Ectodermal cell (in vitro differentiated cells): ENCODE measurements at regions not wholly inside any gene's neighbourhood (a gene's known extent, or its start where the extent isn't known, plus 50 kb on each side); places are given as distances from the start of the nearest gene placed in this dataset.

ENCODE experiments used
- H3K27ac ChIP-seq: 2 replicates; pipeline ENCODE4 v1.7.0; 2013; ENCODE audit warnings: mild to moderate bottlenecking, low read depth, low read length; ENCODE audit not compliant: insufficient read depth, poor library complexity, severe bottlenecking
- H3K27me3 ChIP-seq: 2 replicates; pipeline ENCODE4 v1.7.0; 2013; ENCODE audit warnings: mild to moderate bottlenecking, low read length; ENCODE audit not compliant: insufficient read depth, control insufficient read depth, poor library complexity, severe bottlenecking
- H3K36me3 ChIP-seq: one replicate; pipeline ENCODE4 v1.7.0; 2013; ENCODE audit warnings: low read length; ENCODE audit not compliant: control insufficient read depth, insufficient read depth
- H3K4me1 ChIP-seq: one replicate; pipeline ENCODE4 v1.7.0; 2013; ENCODE audit warnings: low read length; ENCODE audit not compliant: control insufficient read depth, insufficient read depth
- H3K4me3 ChIP-seq: 2 replicates; pipeline ENCODE4 v1.7.0; 2013; ENCODE audit warnings: low read depth, low read length, control low read depth; ENCODE audit not compliant: insufficient read depth
- H3K9me3 ChIP-seq: 2 replicates; pipeline ENCODE4 v1.7.0; 2013; ENCODE audit warnings: mild to moderate bottlenecking, low read length, moderate library complexity; ENCODE audit not compliant: control insufficient read depth
- WGBS, 2 experiments: methylation state at CpG; one replicate each; pipeline ENCODE4 v1.1.7; 2013; ENCODE audit warnings: missing lambda C conversion rate in 2 of 2; 5-methylcytosine and 5-hydroxymethylcytosine counted together

GRCh38 chr11:115921986-115922385, 417.8 kb upstream of the CADM1 start:
- Histone ChIP-seq H3K4me3 (no peak overlapping the region), H3K27me3 (no peaks in the 10 kb centered on the region), H3K9me3 (no peaks in the 10 kb centered on the region), H3K27ac (no peak overlapping the region), H3K36me3 (no peaks in the 10 kb centered on the region), H3K4me1 (peaks cover 12% of the 10 kb centered on the region)
- WGBS, 2 experiments, result 91 to 100% methylated on average over 2 of the region's 2 CpGs

- Histone ChIP-seq H3K27me3 (no peaks in the 10 kb centered on the region), H3K4me1 (peaks cover 11% of the 10 kb centered on the region), H3K27ac (no peak overlapping the region), H3K4me3 (no peak overlapping the region), H3K36me3 (no peaks in the 10 kb centered on the region), H3K9me3 (no peaks in the 10 kb centered on the region)
- WGBS, 2 experiments, result 94 to 96% methylated on average over 3 of the region's 3 CpGs
Measured at GRCh38 chr11:115921540-115921939, 417.3 kb upstream of the CADM1 start.

GRCh38 chr11:115920841-115921480, 416.7 kb upstream of the CADM1 start:
- no peaks in the 10 kb centered on the region for H3K9me3 ChIP-seq

GRCh38 chr11:115920092-115920461, 415.9 kb upstream of the CADM1 start:
- no peaks in the 10 kb centered on the region for H3K36me3 ChIP-seq
- H3K4me3 ChIP-seq, result no peak overlapping the region
- no peak overlapping the region for H3K27ac ChIP-seq
- no peaks in the 10 kb centered on the region for H3K27me3 ChIP-seq
- H3K4me1 ChIP-seq, result peaks cover 11% of the 10 kb centered on the region
- 43 to 88% methylated on average over 1 of the region's 1 CpG for WGBS, 2 experiments
- no peaks in the 10 kb centered on the region for H3K9me3 ChIP-seq

More at GRCh38 chr11:115920841-115921480, 416.7 kb upstream of the CADM1 start:
- Histone ChIP-seq H3K36me3 (no peaks in the 10 kb centered on the region), H3K27ac (no peak overlapping the region), H3K4me1 (peaks cover 11% of the 10 kb centered on the region), H3K27me3 (no peaks in the 10 kb centered on the region), H3K4me3 (no peak overlapping the region)
- 80 to 91% methylated on average over 6 of the region's 6 CpGs for WGBS, 2 experiments

- no peaks in the 10 kb centered on the region for H3K9me3 ChIP-seq
- no peak overlapping the region for H3K4me3 ChIP-seq
- H3K27ac ChIP-seq, result no peak overlapping the region
- H3K36me3 ChIP-seq, result no peaks in the 10 kb centered on the region
- no peaks in the 10 kb centered on the region for H3K27me3 ChIP-seq
- WGBS, 2 experiments, result 70 to 80% methylated on average over 4 of the region's 4 CpGs
- H3K4me1 ChIP-seq, result peaks cover 11% of the 10 kb centered on the region
Measured at GRCh38 chr11:115919341-115920091, 415.3 kb upstream of the CADM1 start.

GRCh38 chr11:115918576-115918975, 414.4 kb upstream of the CADM1 start:
- H3K27ac ChIP-seq, result no peak overlapping the region
- H3K36me3 ChIP-seq, result no peaks in the 10 kb centered on the region
- no peaks in the 10 kb centered on the region for H3K9me3 ChIP-seq
- peaks cover 11% of the 10 kb centered on the region for H3K4me1 ChIP-seq
- no peaks in the 10 kb centered on the region for H3K27me3 ChIP-seq
- 93 to 100% methylated on average over 2 of the region's 2 CpGs for WGBS, 2 experiments
- H3K4me3 ChIP-seq, result no peak overlapping the region

GRCh38 chr11:115916608-115917007, 412.4 kb upstream of the CADM1 start:
- peaks cover 17% of the 10 kb centered on the region for H3K4me1 ChIP-seq
- H3K27me3 ChIP-seq, result no peaks in the 10 kb centered on the region
- H3K27ac ChIP-seq, result no peak overlapping the region
- H3K9me3 ChIP-seq, result no peaks in the 10 kb centered on the region
- WGBS, 2 experiments, result 88 to 94% methylated on average over 2 of the region's 2 CpGs
- H3K36me3 ChIP-seq, result no peaks in the 10 kb centered on the region
- no peak overlapping the region for H3K4me3 ChIP-seq

- Histone ChIP-seq H3K27me3 (no peaks in the 10 kb centered on the region), H3K4me1 (peaks cover 17% of the 10 kb centered on the region), H3K9me3 (no peaks in the 10 kb centered on the region), H3K4me3 (no peak overlapping the region), H3K36me3 (no peaks in the 10 kb centered on the region), H3K27ac (no peak overlapping the region)
- 99 to 100% methylated on average over 2 of the region's 2 CpGs for WGBS, 2 experiments
Measured at GRCh38 chr11:115912484-115912945, 408.3 kb upstream of the CADM1 start.

- Histone ChIP-seq H3K9me3 (no peaks in the 10 kb centered on the region), H3K36me3 (no peaks in the 10 kb centered on the region), H3K4me1 (peaks cover 17% of the 10 kb centered on the region), H3K4me3 (no peak overlapping the region), H3K27me3 (no peaks in the 10 kb centered on the region), H3K27ac (no peak overlapping the region)
- WGBS, 2 experiments, result 71 to 75% methylated on average over 14 of the region's 14 CpGs
Measured at GRCh38 chr11:115911613-115912346, 407.6 kb upstream of the CADM1 start.

GRCh38 chr11:115910379-115910778, 406.2 kb upstream of the CADM1 start:
- WGBS, 2 experiments, result 83 to 88% methylated on average over 1 of the region's 1 CpG
- Histone ChIP-seq H3K4me3 (no peak overlapping the region), H3K4me1 (peaks cover 17% of the 10 kb centered on the region), H3K9me3 (no peaks in the 10 kb centered on the region), H3K36me3 (no peaks in the 10 kb centered on the region), H3K27me3 (no peaks in the 10 kb centered on the region), H3K27ac (no peak overlapping the region)
